ENCODE measurements at regions not wholly inside any gene's neighbourhood (a gene's known extent, or its start where the extent isn't known, plus 50 kb on each side); places are given as distances from the start of the nearest gene placed in this dataset.
"Not testable (repeated sequence)": the region's sequence is repeated elsewhere in the genome, so short reads cannot be mapped to it uniquely, and the experiment has no call there.

DNA sequence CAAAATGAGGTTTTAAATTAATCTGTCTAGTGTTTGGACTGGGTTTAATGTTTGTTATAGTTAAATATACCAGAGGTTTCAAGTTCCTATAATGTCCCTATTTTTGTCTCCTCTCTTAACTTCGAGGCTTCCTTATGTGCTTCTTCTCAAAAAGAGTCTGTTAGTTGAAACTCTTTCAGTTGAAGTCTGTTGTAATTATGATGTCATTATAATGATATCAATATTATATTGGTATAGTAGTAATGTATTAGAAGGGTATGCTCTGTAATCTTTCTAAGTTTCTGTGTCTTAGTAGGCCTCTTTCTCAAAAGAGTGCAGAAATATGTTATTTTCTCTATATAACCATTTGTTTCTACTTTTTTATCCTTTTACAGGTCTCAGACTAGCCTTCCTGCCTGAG lies 1148.0 kb downstream of the NSUN3 start:
- DNase-seq, result no peak

DNA sequence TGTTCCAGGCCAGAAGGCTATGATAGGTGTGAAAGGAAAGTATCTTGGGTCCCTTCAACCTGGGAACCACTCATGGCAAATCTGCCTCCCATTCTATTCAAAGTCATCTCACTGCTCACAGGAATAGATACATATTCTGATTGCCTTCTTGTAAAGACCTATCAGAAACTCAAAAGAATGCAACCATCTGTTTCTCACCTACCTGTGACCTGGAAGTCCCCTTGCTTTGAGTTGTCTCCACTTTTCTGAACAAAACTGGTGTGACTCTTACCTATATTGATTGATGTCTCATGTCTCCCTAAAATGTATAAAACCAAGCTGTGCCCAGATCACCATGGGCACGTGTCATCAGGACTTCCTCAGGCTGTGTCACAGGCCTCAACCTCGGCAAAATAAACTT lies 1149.3 kb downstream of the NSUN3 start:
- DNase-seq, result no peak

DNA sequence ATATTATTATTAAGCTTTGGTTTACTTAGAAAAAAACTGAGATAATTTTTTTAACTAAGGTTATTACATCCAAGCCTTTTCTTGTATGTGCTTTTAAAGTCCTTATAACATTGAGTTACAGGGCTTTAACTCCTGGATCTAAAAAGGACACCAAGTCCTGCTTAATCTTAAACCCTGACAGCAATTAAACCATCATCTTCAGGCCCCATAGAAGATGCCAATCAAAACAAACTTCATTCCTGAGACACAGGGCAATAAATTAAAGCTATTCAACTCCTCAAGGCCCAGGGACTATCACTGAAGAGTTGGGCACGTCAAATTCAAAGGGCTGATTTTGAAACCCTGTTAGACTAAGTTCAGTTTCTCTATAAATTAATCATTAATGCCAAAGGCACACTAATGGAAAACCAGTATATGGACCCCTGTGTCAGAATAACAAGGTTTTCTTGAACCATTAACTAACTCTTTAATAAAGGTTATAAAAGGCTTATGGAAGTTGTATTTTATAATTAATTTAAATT lies 1152.6 kb downstream of the NSUN3 start:
- DNase-seq, result no peak

GRCh38 chr3:95217661-95218060 lies 1154.8 kb downstream of the NSUN3 start:
- DNase-seq, result no peak

DNA sequence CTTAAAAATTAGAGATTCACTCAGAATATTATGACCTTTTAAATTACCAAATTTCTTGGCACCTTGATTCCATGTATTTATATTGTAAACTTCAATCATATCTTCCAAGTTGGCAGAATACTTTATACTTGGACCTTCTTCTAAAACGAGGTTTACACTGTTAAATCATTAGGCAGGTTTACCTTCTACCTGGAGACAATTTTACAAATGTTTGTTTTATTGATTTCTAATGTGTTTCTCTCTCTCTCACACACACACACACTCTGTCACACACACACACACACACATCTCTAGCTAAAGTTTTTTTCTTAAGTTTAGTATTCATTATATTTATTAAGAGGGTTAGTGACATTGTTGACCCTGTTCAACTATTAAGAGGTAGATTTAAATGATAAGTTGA lies 1155.6 kb downstream of the NSUN3 start:
- DNase-seq, result no peak

- no peak for DNase-seq
Measured at GRCh38 chr3:95226437-95226836, 1163.6 kb downstream of the NSUN3 start.

DNA sequence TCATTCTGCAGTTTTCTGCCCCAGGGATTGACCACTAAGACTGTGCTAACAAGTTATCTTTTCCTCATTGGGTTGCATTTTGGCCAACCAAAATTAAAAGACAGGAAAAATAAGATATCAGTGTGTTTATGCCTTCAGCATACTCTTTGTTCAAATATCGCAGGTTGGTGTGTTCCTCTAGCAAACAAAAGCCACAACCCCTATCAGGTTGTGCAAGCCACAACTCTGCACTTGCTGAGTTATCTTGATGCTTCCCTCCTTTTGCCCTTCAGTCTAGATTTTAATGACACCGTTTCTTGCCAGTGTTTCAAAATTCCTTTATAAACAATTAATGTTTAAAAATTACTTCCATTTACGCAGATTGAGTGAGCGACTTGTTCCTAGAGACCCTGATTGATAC lies 1164.2 kb downstream of the NSUN3 start:
- DNase-seq, result no peak

GRCh38 chr3:95228416-95228815 lies 1165.6 kb downstream of the NSUN3 start:
- DNase-seq, result no peak

DNA sequence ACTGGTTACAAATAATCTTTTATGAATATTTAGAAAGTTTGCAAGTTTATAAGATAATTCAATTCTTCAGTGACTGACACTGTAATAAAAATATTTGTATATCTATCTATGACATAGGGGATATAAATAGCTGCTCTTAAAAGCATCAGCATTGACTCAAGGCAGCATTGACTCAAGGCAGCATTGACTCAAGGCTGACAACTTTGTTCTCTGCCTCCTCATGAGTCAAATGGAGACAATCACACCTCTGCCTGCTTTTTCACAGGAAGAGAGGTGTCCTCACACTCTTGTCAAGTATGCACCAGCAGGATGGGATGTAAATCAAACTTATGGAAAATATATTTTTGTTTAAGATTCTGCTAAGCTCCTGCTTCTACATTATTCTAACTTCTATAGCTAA lies 1173.1 kb downstream of the NSUN3 start:
- no peak for DNase-seq

- no peak for DNase-seq
Measured at GRCh38 chr3:95237783-95238182, 1174.9 kb downstream of the NSUN3 start.

GRCh38 chr3:95240395-95240794 lies 1177.5 kb downstream of the NSUN3 start:
- DNase-seq, result no peak

GRCh38 chr3:95241256-95241655 lies 1178.4 kb downstream of the NSUN3 start:
- not testable (repeated sequence) for DNase-seq

DNA sequence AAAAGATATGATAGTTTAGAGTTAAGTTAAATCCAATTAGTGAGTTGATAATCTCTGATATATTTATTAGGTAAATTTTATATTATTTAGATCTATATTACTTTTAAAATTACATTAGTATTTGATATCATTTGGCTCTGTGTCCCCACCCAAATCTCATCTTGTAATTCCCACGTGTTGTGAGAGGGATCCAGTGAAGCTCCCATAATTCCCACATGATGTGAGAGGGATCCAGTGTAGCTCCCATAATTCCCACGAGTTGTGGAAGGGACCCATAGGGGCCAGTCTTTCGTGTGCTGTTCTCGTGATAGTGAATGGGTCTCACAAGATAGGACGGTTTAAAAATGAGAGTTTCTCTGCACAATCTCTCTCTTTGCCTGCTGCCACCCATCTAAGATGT lies 1183.6 kb downstream of the NSUN3 start:
- DNase-seq, result no peak

- DNase-seq, result no peak
Measured at GRCh38 chr3:95254061-95254460, 1191.2 kb downstream of the NSUN3 start.

- no peak for DNase-seq
Measured at GRCh38 chr3:95254758-95255157, 1191.9 kb downstream of the NSUN3 start.

GRCh38 chr3:95265129-95265528 lies 1202.3 kb downstream of the NSUN3 start:
- DNase-seq, result no peak

GRCh38 chr3:95271395-95271794 lies 1208.5 kb downstream of the NSUN3 start:
- no peak for DNase-seq

- DNase-seq, result no peak
Measured at GRCh38 chr3:95272166-95272565, 1209.3 kb downstream of the NSUN3 start.

DNA sequence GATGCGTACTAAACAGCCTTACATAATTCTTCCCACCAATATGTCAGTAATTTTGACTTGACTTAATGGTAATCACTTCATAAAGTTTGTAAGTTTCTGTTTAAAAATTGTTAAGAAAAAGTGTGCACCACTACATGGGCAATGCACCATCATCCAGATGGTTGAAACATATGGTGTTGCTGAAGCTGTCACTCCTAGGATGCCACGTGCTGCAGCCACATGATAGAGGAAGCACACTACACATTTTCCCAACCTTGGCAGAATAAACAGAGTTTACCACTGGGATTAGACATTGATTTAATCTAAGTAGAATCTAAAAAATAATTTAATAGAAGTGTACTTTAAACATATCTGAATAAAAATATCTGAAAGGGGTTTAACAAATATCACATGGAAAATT lies 1209.9 kb downstream of the NSUN3 start:
- DNase-seq, result no peak

DNA sequence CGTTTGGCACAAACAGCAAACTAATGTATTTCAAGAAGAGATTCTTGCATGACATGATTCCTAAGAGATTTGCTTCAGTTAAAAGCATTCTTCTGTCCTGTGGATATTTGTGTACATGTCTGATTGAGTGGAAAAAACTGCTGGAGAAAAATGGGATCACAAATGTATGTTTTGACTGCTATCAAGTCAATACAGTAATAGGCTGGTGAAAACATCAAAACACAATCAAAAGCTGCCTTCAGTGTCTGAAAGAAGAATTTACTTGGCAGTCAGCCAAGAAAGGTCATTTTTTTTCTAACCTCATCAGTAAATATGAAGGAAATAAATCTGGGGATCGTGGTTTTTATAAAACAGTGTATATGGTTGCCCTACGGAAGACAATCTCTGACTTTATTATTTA lies 1214.8 kb downstream of the NSUN3 start:
- no peak for DNase-seq

DNA sequence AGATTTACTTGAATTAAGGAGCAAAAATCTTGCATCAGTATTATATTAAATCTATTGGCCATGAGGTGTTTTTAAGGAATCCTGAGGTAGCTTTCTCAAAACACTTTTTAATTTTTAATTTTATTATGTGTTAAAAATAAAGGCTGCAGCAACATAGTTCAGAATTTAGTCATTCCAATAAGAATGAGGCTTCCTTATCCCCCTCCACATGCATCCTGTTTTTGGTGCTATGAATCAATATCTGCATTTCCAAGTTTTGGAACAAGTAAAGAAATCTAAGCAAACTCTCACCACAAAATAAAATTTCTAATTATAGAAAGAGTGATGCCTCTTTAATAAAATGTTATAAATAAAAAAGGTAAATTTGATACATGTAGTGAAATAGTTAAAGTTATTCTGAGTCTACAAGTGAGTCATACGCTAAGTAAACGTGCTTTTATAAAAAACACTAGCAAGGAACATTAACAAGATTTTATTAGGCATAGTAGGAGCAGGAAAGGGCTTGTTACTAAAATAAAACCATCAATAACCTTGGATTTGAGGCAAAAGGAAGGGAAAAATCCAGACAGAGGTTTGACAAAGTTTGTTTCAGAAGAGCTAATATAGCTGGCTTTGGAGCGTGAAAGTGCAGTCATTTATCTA lies 1218.0 kb downstream of the NSUN3 start:
- DNase-seq, result no peak

DNA sequence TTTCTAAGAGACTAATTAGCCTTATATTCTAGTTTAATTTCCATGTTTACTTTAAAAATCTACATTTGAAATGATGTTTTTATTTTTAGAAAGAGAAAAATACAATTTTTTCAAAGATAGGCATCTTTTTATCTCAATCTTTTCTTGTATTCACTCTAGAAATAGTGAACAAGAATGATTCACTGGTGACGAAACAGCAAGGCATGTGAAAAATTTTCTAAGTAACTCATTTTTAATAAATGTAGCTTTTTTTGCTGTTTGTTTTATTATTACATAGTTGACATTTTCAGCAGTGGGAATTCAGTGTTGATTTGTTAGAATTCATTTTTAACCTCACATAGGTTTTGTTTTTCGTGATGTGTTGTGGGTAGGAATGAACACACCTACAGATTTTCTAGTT lies 1226.4 kb downstream of the NSUN3 start:
- no peak for DNase-seq

DNA sequence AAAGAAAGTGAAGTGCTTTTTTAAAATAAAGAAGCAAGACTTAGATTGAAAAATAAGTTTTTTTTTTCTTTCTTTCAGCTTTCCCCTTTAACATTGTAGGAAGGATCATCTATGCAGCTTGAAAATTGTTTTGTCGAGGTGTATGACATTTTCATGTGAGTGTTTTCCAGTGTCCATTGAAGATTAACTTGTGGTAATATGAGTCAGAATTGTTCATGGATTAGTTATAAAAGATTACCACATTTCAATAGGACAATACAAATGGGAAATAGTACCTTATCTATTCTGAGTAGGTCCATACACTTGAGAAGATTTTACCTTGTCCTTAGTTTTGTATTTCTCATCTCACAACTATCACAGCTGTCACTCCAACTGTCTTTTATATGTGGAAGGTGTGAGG lies 1234.7 kb downstream of the NSUN3 start:
- DNase-seq, result no peak

DNA sequence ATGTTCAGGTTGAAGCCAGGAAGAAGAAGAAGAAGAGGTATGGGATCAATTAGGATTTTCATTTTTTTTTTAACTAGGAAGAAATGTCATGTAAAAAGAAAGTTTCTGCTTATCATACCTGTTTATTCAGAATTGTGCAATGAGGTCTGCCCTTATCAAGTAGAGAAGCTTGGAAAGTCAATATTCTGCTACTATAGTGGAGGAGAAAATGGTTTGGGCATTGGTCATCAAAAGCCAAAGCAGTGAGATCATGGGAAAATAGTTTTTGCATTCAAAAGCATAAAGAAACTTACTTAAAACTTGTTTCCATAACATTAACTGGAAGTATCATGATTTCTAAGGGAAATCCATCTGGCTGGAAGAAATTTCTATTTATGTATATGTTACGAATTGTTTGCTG lies 1239.2 kb downstream of the NSUN3 start:
- no peak for DNase-seq

DNA sequence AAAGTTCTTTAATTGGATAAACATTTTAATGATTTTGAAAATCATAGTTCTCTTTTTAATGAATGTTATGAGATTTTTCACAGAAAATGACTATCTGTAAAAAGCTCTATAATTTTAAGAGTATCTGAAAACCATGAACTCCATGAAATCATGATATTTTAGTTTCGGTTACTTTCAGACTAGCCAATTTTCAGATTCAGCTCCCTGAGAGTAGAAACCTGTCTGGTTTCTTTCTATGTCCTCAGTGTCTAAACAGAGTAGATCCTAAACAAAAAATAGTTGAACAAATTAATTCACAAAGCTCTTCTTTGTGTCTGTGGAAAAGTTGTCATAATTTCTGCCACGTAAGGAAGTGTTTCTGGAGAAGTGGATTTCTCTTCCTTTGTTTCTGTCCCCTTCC lies 1247.7 kb downstream of the NSUN3 start:
- no peak for DNase-seq

DNA sequence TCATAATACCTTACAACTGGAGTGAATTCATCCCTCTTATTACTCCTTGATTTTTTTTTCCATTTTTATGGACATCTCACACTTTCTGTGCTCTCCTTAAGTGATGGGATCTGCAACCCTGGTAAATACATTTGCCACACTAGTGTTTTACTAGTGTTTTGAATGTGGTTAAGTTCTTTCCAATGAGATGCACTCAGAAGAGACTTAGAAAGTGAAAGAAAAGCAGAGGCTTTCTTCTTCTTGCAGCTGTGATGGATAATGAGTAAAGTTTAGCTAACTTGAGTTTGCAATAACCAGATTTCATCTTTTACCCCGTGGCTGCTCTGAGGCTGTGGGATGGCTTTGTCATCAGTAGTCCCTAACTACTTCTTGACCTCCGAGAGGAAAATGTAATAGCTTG lies 1248.4 kb downstream of the NSUN3 start:
- DNase-seq, result no peak
